ENCODE measurements at regions not wholly inside any gene's neighbourhood (a gene's known extent, or its start where the extent isn't known, plus 50 kb on each side); places are given as distances from the start of the nearest gene placed in this dataset.
A peak's percentile ranks its signal among the peaks of the same experiment; 100 is the strongest.

GRCh38 chr13:33891196-33891742, 73.3 kb downstream of the RFC3 start:
- DNase-seq (ENCODE audit: extremely low read depth, low read depth) = no peak

GRCh38 chr13:33893559-33893958, 75.6 kb downstream of the RFC3 start:
- DNase-seq (ENCODE audit: extremely low read depth, low read depth) = no peak

- no peak for DNase-seq (ENCODE audit: extremely low read depth, low read depth)
These were observed 86.5 kb downstream of the RFC3 start for GRCh38 chr13:33904431-33904830.

GRCh38 chr13:33908116-33908515, 90.2 kb downstream of the RFC3 start:
- no peak for DNase-seq (ENCODE audit: extremely low read depth, low read depth)

- no peak for DNase-seq (ENCODE audit: extremely low read depth, low read depth)
These were observed 92.3 kb downstream of the RFC3 start for GRCh38 chr13:33910255-33910654.

GRCh38 chr13:33911521-33911920, 93.6 kb downstream of the RFC3 start:
- DNase-seq (ENCODE audit: extremely low read depth, low read depth) = no peak

- no peak for DNase-seq (ENCODE audit: extremely low read depth, low read depth)
These were observed 95.9 kb downstream of the RFC3 start for GRCh38 chr13:33913829-33914228.

GRCh38 chr13:33917190-33917589, 99.2 kb downstream of the RFC3 start:
- no peak for DNase-seq (ENCODE audit: extremely low read depth, low read depth)

- DNase-seq (ENCODE audit: extremely low read depth, low read depth) = peak; percentile 28
These were observed 100.4 kb downstream of the RFC3 start for GRCh38 chr13:33918199-33918932.

GRCh38 chr13:33919120-33919519, 101.2 kb downstream of the RFC3 start:
- no peak for DNase-seq (ENCODE audit: extremely low read depth, low read depth)

- DNase-seq (ENCODE audit: extremely low read depth, low read depth) = no peak
These were observed 107.6 kb downstream of the RFC3 start for GRCh38 chr13:33925563-33925962.

- DNase-seq (ENCODE audit: extremely low read depth, low read depth) = no peak
These were observed 109.4 kb downstream of the RFC3 start for GRCh38 chr13:33927315-33927714.

- peak; percentile 48 for DNase-seq (ENCODE audit: extremely low read depth, low read depth)
These were observed 113.7 kb downstream of the RFC3 start for GRCh38 chr13:33931397-33932311.

GRCh38 chr13:33932769-33933406, 114.9 kb downstream of the RFC3 start:
- no peak for DNase-seq (ENCODE audit: extremely low read depth, low read depth)

- DNase-seq (ENCODE audit: extremely low read depth, low read depth) = no peak
These were observed 115.9 kb downstream of the RFC3 start for GRCh38 chr13:33933810-33934209.

- no peak for DNase-seq (ENCODE audit: extremely low read depth, low read depth)
These were observed 116.4 kb downstream of the RFC3 start for GRCh38 chr13:33934343-33934742.

- DNase-seq (ENCODE audit: extremely low read depth, low read depth) = no peak
These were observed 117.0 kb downstream of the RFC3 start for GRCh38 chr13:33934951-33935371.

- no peak for DNase-seq (ENCODE audit: extremely low read depth, low read depth)
These were observed 118.0 kb downstream of the RFC3 start for GRCh38 chr13:33935969-33936368.

GRCh38 chr13:33937373-33938098, 119.6 kb downstream of the RFC3 start:
- DNase-seq (ENCODE audit: extremely low read depth, low read depth) = no peak

- DNase-seq (ENCODE audit: extremely low read depth, low read depth) = no peak
These were observed 122.3 kb downstream of the RFC3 start for GRCh38 chr13:33940256-33940655.

All from NCI-H460 (cell line).